Fibroblast of gingiva (primary cell): ENCODE measurements at regions not wholly inside any gene's neighbourhood (a gene's known extent, or its start where the extent isn't known, plus 50 kb on each side); places are given as distances from the start of the nearest gene placed in this dataset.
"Not testable (repeated sequence)": the region's sequence is repeated elsewhere in the genome, so short reads cannot be mapped to it uniquely, and the experiment has no call there.

ENCODE experiments used
- DNase-seq: peaks from one replicate; pipeline ENCODE4 v3.0.0-alpha.2; 2011; ENCODE audit warnings: low read depth

- no peak for DNase-seq
Measured at GRCh38 chr7:156547884-156548561, 92.6 kb upstream of the RNF32 start.

- no peak for DNase-seq
Measured at GRCh38 chr7:156545979-156546378, 94.6 kb upstream of the RNF32 start.

- DNase-seq, result no peak
Measured at GRCh38 chr7:156544919-156545715, 95.5 kb upstream of the RNF32 start.

- no peak for DNase-seq
Measured at GRCh38 chr7:156543699-156544598, 96.6 kb upstream of the RNF32 start.

GRCh38 chr7:156540619-156541165 is 99.9 kb upstream of the RNF32 start:
- no peak for DNase-seq

GRCh38 chr7:156539999-156540398 is 100.6 kb upstream of the RNF32 start:
- no peak for DNase-seq

- no peak for DNase-seq
Measured at GRCh38 chr7:156537006-156537405, 103.6 kb upstream of the RNF32 start.

- no peak for DNase-seq
Measured at GRCh38 chr7:156534925-156535324, 105.6 kb upstream of the RNF32 start.

GRCh38 chr7:156533964-156534363 is 106.6 kb upstream of the RNF32 start:
- DNase-seq, result no peak

- no peak for DNase-seq
Measured at GRCh38 chr7:156533420-156533819, 107.2 kb upstream of the RNF32 start.

- no peak for DNase-seq
Measured at GRCh38 chr7:156532016-156532602, 108.5 kb upstream of the RNF32 start.

- DNase-seq, result no peak
Measured at GRCh38 chr7:156529956-156530355, 110.6 kb upstream of the RNF32 start.

GRCh38 chr7:156527458-156527890 is 113.1 kb upstream of the RNF32 start:
- DNase-seq, result no peak

- DNase-seq, result no peak
Measured at GRCh38 chr7:156524818-156525597, 115.6 kb upstream of the RNF32 start.

- no peak for DNase-seq
Measured at GRCh38 chr7:156523447-156524048, 117.0 kb upstream of the RNF32 start.

- no peak for DNase-seq
Measured at GRCh38 chr7:156522801-156523200, 117.8 kb upstream of the RNF32 start.

- no peak for DNase-seq
Measured at GRCh38 chr7:156519070-156519469, 121.5 kb upstream of the RNF32 start.

GRCh38 chr7:156518466-156518865 is 122.1 kb upstream of the RNF32 start:
- DNase-seq, result no peak

GRCh38 chr7:156517858-156518257 is 122.7 kb upstream of the RNF32 start:
- not testable (repeated sequence) for DNase-seq

- no peak for DNase-seq
Measured at GRCh38 chr7:156516791-156517378, 123.7 kb upstream of the RNF32 start.
